ENCODE measurements at regions not wholly inside any gene's neighbourhood (a gene's known extent, or its start where the extent isn't known, plus 50 kb on each side); places are given as distances from the start of the nearest gene placed in this dataset.

DNA sequence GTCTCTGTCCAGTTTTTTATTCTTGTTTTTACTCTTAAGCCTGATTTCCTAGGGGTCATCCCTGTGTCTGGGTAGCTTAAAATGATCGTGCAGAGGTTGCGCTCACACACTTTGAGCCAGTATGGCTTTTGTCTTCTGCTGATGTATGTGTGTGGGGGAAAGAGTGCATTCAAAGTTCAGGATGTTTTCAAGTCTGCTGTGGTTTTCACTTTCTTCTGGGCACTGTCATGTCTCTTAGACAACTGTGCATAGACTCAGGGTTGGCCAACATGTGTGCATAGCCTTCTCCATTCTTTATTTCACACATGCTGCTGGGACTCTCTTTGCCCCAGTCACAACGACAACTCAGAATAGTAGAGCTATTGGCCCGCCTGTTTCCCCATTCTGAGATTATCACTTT is 139.1 kb downstream of the WNT7A start:
- Mint-ChIP-seq H3K4me1 (no peaks in the 10 kb centered on the region), H3K36me3 (ENCODE audit: low read depth) (peaks cover 11% of the 10 kb centered on the region; the same call in 2 of the 3 replicates), H3K9me3 (peaks cover 37% of the 10 kb centered on the region), H3K27ac (no peak overlapping the region), H3K27me3 (ENCODE audit: insufficient read depth, low read depth, poor library complexity) (peaks cover 2% of the 10 kb centered on the region), H3K4me3 (no peak overlapping the region)
- Histone ChIP-seq H3K4me2 (no peak overlapping the region), H3K27ac (ENCODE audit: low read depth) (no peak overlapping the region), H3K4me1 (ENCODE audit: insufficient read depth) (no peaks in the 10 kb centered on the region), H3K4me3 (no peak overlapping the region), H3K79me2 (replicated peaks; ENCODE audit: insufficient read depth) (no peaks in the 10 kb centered on the region), H3K27me3 (ENCODE audit: insufficient read depth) (no peaks in the 10 kb centered on the region), H3F3A (replicated peaks; ENCODE audit: low read depth) (no peaks in the 10 kb centered on the region), H4K20me1 (replicated peaks; ENCODE audit: insufficient read depth) (no peaks in the 10 kb centered on the region), H3K36me3 (ENCODE audit: insufficient read depth) (no peaks in the 10 kb centered on the region), H3K9me2 (ENCODE audit: insufficient read depth) (no peaks in the 10 kb centered on the region), H2AFZ (no peak overlapping the region)
- no peak for ATAC-seq
- no peak for DNase-seq (ENCODE audit: low spot score)
- no peak for TF ChIP-seq CREB1 (CRISPR knock-in tag; IDR thresholded peaks at IDR 0.05; ENCODE audit: low read depth)
- no peak for TF ChIP-seq REST (IDR thresholded peaks at IDR 0.05; ENCODE audit: unreplicated experiment)
- TF ChIP-seq, protein P1, sequence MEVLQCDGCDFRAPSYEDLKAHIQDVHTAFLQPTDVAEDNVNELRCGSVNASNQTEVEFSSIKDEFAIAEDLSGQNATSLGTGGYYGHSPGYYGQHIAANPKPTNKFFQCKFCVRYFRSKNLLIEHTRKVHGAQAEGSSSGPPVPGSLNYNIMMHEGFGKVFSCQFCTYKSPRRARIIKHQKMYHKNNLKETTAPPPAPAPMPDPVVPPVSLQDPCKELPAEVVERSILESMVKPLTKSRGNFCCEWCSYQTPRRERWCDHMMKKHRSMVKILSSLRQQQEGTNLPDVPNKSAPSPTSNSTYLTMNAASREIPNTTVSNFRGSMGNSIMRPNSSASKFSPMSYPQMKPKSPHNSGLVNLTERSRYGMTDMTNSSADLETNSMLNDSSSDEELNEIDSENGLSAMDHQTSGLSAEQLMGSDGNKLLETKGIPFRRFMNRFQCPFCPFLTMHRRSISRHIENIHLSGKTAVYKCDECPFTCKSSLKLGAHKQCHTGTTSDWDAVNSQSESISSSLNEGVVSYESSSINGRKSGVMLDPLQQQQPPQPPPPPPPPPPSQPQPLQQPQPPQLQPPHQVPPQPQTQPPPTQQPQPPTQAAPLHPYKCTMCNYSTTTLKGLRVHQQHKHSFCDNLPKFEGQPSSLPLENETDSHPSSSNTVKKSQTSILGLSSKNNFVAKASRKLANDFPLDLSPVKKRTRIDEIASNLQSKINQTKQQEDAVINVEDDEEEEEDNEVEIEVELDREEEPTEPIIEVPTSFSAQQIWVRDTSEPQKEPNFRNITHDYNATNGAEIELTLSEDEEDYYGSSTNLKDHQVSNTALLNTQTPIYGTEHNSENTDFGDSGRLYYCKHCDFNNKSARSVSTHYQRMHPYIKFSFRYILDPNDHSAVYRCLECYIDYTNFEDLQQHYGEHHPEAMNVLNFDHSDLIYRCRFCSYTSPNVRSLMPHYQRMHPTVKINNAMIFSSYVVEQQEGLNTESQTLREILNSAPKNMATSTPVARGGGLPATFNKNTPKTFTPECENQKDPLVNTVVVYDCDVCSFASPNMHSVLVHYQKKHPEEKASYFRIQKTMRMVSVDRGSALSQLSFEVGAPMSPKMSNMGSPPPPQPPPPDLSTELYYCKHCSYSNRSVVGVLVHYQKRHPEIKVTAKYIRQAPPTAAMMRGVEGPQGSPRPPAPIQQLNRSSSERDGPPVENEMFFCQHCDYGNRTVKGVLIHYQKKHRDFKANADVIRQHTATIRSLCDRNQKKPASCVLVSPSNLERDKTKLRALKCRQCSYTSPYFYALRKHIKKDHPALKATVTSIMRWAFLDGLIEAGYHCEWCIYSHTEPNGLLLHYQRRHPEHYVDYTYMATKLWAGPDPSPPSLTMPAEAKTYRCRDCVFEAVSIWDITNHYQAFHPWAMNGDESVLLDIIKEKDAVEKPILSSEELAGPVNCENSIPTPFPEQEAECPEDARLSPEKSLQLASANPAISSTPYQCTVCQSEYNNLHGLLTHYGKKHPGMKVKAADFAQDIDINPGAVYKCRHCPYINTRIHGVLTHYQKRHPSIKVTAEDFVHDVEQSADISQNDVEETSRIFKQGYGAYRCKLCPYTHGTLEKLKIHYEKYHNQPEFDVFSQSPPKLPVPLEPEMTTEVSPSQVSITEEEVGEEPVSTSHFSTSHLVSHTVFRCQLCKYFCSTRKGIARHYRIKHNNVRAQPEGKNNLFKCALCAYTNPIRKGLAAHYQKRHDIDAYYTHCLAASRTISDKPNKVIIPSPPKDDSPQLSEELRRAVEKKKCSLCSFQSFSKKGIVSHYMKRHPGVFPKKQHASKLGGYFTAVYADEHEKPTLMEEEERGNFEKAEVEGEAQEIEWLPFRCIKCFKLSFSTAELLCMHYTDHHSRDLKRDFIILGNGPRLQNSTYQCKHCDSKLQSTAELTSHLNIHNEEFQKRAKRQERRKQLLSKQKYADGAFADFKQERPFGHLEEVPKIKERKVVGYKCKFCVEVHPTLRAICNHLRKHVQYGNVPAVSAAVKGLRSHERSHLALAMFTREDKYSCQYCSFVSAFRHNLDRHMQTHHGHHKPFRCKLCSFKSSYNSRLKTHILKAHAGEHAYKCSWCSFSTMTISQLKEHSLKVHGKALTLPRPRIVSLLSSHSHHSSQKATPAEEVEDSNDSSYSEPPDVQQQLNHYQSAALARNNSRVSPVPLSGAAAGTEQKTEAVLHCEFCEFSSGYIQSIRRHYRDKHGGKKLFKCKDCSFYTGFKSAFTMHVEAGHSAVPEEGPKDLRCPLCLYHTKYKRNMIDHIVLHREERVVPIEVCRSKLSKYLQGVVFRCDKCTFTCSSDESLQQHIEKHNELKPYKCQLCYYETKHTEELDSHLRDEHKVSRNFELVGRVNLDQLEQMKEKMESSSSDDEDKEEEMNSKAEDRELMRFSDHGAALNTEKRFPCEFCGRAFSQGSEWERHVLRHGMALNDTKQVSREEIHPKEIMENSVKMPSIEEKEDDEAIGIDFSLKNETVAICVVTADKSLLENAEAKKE (CRISPR knock-in tag; IDR thresholded peaks at IDR 0.05) = no peak
- TF ChIP-seq ETS1 (IDR thresholded peaks at IDR 0.05) = no peak
- no peak for TF ChIP-seq ZNF331 (CRISPR knock-in tag; IDR thresholded peaks at IDR 0.05; ENCODE audit: low read depth)
- no peak for TF ChIP-seq NANOG (IDR thresholded peaks at IDR 0.05; ENCODE audit: borderline replicate concordance)
- no peak for TF ChIP-seq EZH2phosphoT487 (IDR thresholded peaks at IDR 0.05; ENCODE audit: unreplicated experiment)
- no peak for TF ChIP-seq JUNB (IDR thresholded peaks at IDR 0.05; ENCODE audit: unreplicated experiment)
- no peak for TF ChIP-seq POLR2AphosphoS5 (IDR thresholded peaks at IDR 0.05; ENCODE audit: low read depth)
- no peak for TF ChIP-seq ZNF114 (CRISPR knock-in tag; IDR thresholded peaks at IDR 0.05)
- TF ChIP-seq EZH2 (IDR thresholded peaks at IDR 0.05; ENCODE audit: low read depth, unreplicated experiment) = no peak
- TF ChIP-seq, protein P2, sequence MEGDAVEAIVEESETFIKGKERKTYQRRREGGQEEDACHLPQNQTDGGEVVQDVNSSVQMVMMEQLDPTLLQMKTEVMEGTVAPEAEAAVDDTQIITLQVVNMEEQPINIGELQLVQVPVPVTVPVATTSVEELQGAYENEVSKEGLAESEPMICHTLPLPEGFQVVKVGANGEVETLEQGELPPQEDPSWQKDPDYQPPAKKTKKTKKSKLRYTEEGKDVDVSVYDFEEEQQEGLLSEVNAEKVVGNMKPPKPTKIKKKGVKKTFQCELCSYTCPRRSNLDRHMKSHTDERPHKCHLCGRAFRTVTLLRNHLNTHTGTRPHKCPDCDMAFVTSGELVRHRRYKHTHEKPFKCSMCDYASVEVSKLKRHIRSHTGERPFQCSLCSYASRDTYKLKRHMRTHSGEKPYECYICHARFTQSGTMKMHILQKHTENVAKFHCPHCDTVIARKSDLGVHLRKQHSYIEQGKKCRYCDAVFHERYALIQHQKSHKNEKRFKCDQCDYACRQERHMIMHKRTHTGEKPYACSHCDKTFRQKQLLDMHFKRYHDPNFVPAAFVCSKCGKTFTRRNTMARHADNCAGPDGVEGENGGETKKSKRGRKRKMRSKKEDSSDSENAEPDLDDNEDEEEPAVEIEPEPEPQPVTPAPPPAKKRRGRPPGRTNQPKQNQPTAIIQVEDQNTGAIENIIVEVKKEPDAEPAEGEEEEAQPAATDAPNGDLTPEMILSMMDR (conservative IDR thresholded peaks at IDR 0.05; ENCODE audit: low read depth in 2 of 2) = no peak

All from GM23338 (cell line).